NT2/D1 (cell line): ENCODE measurements at regions not wholly inside any gene's neighbourhood (a gene's known extent, or its start where the extent isn't known, plus 50 kb on each side); places are given as distances from the start of the nearest gene placed in this dataset.

Experiments
- SUZ12 ChIP-seq: IDR thresholded peaks from 2 replicates; pipeline ENCODE4 v1.6.1; 2011; ENCODE audit not compliant: insufficient read length, insufficient read depth; ENCODE audit errors: extremely low read depth
- YY1 ChIP-seq: IDR thresholded peaks from 2 replicates; pipeline ENCODE4 v1.6.1; 2011; ENCODE audit not compliant: insufficient read length, insufficient read depth
- ZNF274 ChIP-seq: IDR thresholded peaks from 2 replicates; pipeline ENCODE4 v1.6.1; 2011; ENCODE audit warnings: mild to moderate bottlenecking, low read depth, low read length

DNA sequence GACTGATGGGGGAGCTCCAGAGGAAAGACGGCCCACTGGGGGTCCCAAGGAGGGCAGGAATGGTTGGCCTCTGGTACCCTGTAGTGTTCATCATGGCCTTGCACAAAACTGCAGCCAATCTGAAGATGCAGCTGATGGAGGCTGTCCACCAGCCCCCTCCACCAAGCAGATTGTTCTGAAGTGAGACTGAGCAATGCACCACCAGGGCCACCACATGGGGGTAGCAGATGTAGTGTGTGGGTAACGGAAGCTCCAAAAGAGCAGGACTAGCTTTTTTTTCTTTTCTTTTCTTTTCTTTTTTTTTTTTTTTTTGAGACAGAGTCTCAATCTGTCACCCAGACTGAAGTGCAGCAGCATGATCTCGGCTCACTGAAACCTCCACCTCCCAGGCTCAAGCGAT is 181.0 kb upstream of the MYLIP start:
- no peak for TF ChIP-seq ZNF274
- no peak for TF ChIP-seq SUZ12
- no peak for TF ChIP-seq YY1
